Prostate gland (tissue), 2 donors: ENCODE measurements at regions not wholly inside any gene's neighbourhood (a gene's known extent, or its start where the extent isn't known, plus 50 kb on each side); places are given as distances from the start of the nearest gene placed in this dataset.

Experiments used
- DNase-seq: peaks from one replicate; pipeline ENCODE4 v3.0.0-alpha.2; 2019; ENCODE audit warnings: low spot score
- H3K27ac ChIP-seq, 2 donors: fragments of 200-600 bp; sonication (generic); 2 replicates each; pipeline ENCODE4 v1.5.1; 2017 to 2019
- H3K27me3 ChIP-seq: fragments of 200-600 bp; sonication (generic); replicated peaks from 2 replicates; pipeline ENCODE4 v1.5.1; 2019; ENCODE audit not compliant: insufficient read depth
- H3K36me3 ChIP-seq, 2 donors: fragments of 200-600 bp; sonication (generic); 1 replicate in 1 of 2; 2 replicates in 1 of 2; pipeline versions ENCODE4 v1.5.1 to v1.8.1; 2017 to 2019
- H3K4me1 ChIP-seq: fragments of 200-600 bp; sonication (generic); replicated peaks from 2 replicates; pipeline ENCODE4 v1.5.1; 2019
- H3K4me3 ChIP-seq, 2 donors: fragments of 200-600 bp; sonication (generic); 2 replicates each; pipeline ENCODE4 v1.5.1; 2017 to 2019
- H3K9me3 ChIP-seq: fragments of 200-600 bp; sonication (generic); 2 replicates; pipeline ENCODE4 v1.5.1; 2017
- POLR2A ChIP-seq: fragments of 450-650 bp; IDR thresholded peaks from one replicate; pipeline ENCODE4 v1.6.1; 2016; ENCODE audit warnings: antibody characterized with exemption, mild to moderate bottlenecking
- POLR2AphosphoS5 ChIP-seq: sonication (generic); formaldehyde crosslinking; IDR thresholded peaks from one replicate; pipeline ENCODE4 v1.6.1; 2017; ENCODE audit warnings: antibody characterized with exemption
- WGBS: methylation state at CpG from one replicate; pipeline ENCODE4 v1.1.5; 2018; 5-methylcytosine and 5-hydroxymethylcytosine counted together
- intact Hi-C: fragments of 100-400 bp; cut with DNase I; formaldehyde crosslinking; loops from one replicate; pipeline ENCODE4 v1.14.2; 2022
- TF ChIP-seq, protein P1 (sequence below), 4 experiments: fragments of 200-600 bp in 2 of 4; fragments of 450-650 bp in 2 of 4; sonication (generic) in 2 of 4; IDR thresholded peaks; 1 replicate in 3 of 4; 2 replicates in 1 of 4; pipeline ENCODE4 v1.5.1; 2016 to 2019; ENCODE audit warnings: antibody characterized with exemption in 4 of 4, mild to moderate bottlenecking in 2 of 4, moderate library complexity in 2 of 4

DNA sequence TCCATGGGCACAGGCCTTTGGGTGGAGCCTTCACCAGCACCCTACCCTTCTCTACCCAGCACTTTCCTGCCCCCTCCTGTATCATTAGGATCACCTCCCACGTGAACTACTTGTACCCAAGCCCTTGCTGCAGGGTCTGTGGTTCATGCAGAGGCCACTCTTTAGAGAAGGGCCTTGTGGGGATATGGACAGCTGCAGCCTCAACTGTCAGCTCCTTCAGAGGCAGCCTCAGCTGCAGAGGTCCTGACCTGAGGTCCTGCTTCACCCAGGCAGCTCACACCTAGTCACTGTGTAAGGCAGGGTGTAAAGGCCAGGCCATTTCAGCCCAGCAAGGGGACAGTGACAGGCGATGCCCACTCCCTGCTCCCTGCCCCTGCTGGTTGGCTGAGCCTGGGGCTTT is 448.6 kb upstream of the PROK2 start:
- Histone ChIP-seq H3K27ac (no peak overlapping the region), H3K4me3 (no peak overlapping the region), H3K36me3 (no peaks in the 10 kb centered on the region), H3K4me1 (peaks cover 11% of the 10 kb centered on the region), H3K9me3 (no peaks in the 10 kb centered on the region), H3K27me3 (no peaks in the 10 kb centered on the region)
- DNase-seq, result no peak
- intact Hi-C loops, result loop anchor here (5.0 kb wide), 3 partner anchors 41 to 214 kb away; partner anchors contain the start of gene RYBP
- no peak for TF ChIP-seq POLR2AphosphoS5
- TF ChIP-seq, protein P1, sequence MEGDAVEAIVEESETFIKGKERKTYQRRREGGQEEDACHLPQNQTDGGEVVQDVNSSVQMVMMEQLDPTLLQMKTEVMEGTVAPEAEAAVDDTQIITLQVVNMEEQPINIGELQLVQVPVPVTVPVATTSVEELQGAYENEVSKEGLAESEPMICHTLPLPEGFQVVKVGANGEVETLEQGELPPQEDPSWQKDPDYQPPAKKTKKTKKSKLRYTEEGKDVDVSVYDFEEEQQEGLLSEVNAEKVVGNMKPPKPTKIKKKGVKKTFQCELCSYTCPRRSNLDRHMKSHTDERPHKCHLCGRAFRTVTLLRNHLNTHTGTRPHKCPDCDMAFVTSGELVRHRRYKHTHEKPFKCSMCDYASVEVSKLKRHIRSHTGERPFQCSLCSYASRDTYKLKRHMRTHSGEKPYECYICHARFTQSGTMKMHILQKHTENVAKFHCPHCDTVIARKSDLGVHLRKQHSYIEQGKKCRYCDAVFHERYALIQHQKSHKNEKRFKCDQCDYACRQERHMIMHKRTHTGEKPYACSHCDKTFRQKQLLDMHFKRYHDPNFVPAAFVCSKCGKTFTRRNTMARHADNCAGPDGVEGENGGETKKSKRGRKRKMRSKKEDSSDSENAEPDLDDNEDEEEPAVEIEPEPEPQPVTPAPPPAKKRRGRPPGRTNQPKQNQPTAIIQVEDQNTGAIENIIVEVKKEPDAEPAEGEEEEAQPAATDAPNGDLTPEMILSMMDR (IDR thresholded peaks at IDR 0.05), result no peak
- TF ChIP-seq POLR2A, result no peak
- 91% methylated on average over 2 of the region's 2 CpGs for WGBS

DNA sequence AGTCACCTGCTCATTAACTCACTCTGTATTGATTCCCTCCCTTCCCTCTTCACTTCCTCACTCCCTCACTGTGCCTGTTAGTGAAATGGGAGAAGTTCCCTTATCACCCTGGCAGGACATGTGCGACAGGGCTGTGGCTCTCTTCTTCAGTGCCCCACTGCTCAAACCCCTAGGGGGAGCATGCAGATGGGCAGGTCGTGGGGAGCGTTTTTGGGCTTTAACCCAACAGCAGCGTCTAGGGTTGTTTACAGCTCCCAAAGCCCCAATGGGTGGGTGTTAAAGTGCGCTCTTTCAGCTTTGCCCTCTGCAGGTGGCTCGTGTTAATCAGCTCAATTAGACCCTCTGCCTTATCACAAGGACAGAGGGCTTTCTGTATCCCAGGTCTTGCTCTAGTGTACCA is 447.8 kb upstream of the PROK2 start:
- DNase-seq, result no peak
- no peaks in the 10 kb centered on the region for H3K9me3 ChIP-seq
- no peak overlapping the region for H3K4me3 ChIP-seq
- H3K36me3 ChIP-seq, result no peaks in the 10 kb centered on the region
- WGBS, result 79% methylated on average over 6 of the region's 6 CpGs
- H3K27me3 ChIP-seq, result no peaks in the 10 kb centered on the region
- TF ChIP-seq, protein P1 (IDR thresholded peaks at IDR 0.05), result no peak
- TF ChIP-seq POLR2AphosphoS5, result no peak
- no peak for TF ChIP-seq POLR2A
- H3K27ac ChIP-seq, result no peak overlapping the region
- H3K4me1 ChIP-seq, result peaks cover 11% of the 10 kb centered on the region
- intact Hi-C loops, result loop anchor here (5.0 kb wide), 3 partner anchors 40 to 215 kb away; partner anchors contain the start of gene RYBP

DNA sequence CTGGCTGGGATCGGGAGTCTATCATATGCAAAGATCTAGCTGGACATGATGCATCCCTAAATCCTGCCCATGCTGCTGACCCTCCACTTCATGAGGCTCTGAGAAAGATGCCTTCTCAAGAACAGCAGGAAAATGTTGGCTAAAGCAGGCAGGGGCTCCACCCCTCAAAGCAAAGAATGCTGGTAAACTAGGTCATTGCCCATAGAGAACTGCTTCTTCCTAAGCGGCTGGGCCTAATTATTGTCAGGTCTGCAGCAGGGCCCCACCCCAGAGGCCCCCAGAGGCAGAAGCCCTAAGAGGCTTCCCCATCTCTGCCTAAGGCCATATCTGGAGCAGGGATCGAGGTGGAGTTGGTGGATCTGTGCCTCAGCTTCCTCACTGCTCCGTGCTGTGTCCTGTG is 447.4 kb upstream of the PROK2 start:
- WGBS, result 44% methylated on average over 4 of the region's 4 CpGs
- H3K4me1 ChIP-seq, result peaks cover 11% of the 10 kb centered on the region
- no peaks in the 10 kb centered on the region for H3K27me3 ChIP-seq
- no peak for DNase-seq
- TF ChIP-seq POLR2A (no peak), POLR2AphosphoS5 (no peak)
- TF ChIP-seq, protein P1 (IDR thresholded peaks at IDR 0.05), result no peak
- no peak overlapping the region for H3K27ac ChIP-seq
- intact Hi-C loops, result loop anchor here (5.0 kb wide), 3 partner anchors 40 to 215 kb away; partner anchors contain the start of gene RYBP
- H3K9me3 ChIP-seq, result no peaks in the 10 kb centered on the region
- no peak overlapping the region for H3K4me3 ChIP-seq
- no peaks in the 10 kb centered on the region for H3K36me3 ChIP-seq

DNA sequence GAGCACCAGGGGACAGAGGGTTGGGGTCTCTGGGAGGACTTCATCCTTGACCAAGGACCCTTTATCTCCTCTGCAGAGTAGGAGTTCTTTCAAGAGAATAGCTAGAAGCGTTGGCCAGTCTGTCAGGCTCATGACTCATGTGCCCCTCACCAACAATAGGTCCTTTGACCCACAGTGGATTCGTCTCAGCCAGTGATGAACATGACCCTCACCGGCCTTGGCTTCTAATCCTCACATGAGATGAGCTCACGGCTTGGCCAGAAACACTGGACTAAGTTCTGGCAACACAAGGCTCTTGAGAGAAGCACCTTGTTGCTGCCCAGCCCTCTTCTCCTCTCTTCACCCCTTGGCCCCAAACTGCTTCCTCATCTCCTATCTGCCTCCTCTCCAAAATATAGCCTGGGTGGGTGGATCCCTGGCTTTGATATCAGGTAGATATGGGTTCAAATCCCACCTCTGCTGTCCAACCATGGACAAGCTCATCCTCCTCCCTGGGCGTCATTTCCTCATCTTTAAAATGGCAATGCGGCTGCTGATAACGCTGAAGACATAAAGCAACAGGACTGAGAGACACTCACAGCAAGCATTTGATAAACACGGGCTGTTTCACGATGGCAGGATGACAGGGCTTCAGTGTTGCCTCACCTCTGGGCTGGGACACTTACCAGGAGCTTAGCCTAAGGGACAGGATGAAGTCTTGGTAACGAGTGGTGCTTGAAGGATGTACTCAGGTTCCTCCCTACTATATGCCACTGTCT is 446.7 kb upstream of the PROK2 start:
- H3K27ac ChIP-seq, result peak overlapping the region in 1 of 2 donors; percentile 47
- H3K9me3 ChIP-seq, result no peaks in the 10 kb centered on the region
- no peak overlapping the region for H3K4me3 ChIP-seq
- no peaks in the 10 kb centered on the region for H3K36me3 ChIP-seq
- WGBS, result 57% methylated on average over 10 of the region's 10 CpGs
- intact Hi-C loops, result loop anchor here (5.0 kb wide), 3 partner anchors 39 to 216 kb away; partner anchors contain the start of gene RYBP
- TF ChIP-seq, protein P1 (IDR thresholded peaks at IDR 0.05), result no peak
- TF ChIP-seq POLR2AphosphoS5, result no peak
- no peak for TF ChIP-seq POLR2A
- no peak for DNase-seq
- no peaks in the 10 kb centered on the region for H3K27me3 ChIP-seq
- peaks cover 11% of the 10 kb centered on the region for H3K4me1 ChIP-seq
